GM23248 (cell line): ENCODE measurements at regions not wholly inside any gene's neighbourhood (a gene's known extent, or its start where the extent isn't known, plus 50 kb on each side); places are given as distances from the start of the nearest gene placed in this dataset.

Experiments used
- EZH2 ChIP-seq: fragments of 200-600 bp; sonication (generic); IDR thresholded peaks from 2 replicates; pipeline ENCODE4 v1.6.1; 2018; ENCODE audit warnings: antibody characterized with exemption, mild to moderate bottlenecking; ENCODE audit not compliant: insufficient read depth, poor library complexity, severe bottlenecking
- EZH2phosphoT487 ChIP-seq: fragments of 200-600 bp; sonication (generic); IDR thresholded peaks from 2 replicates; pipeline ENCODE4 v1.6.1; 2018; ENCODE audit warnings: antibody characterized with exemption, moderate library complexity, mild to moderate bottlenecking, low read depth; ENCODE audit not compliant: insufficient read depth

GRCh38 chr6:27550692-27551091, 77.8 kb upstream of the ZNF184 start:
- TF ChIP-seq EZH2phosphoT487 = no peak
- no peak for TF ChIP-seq EZH2
